ENCODE measurements at regions not wholly inside any gene's neighbourhood (a gene's known extent, or its start where the extent isn't known, plus 50 kb on each side); places are given as distances from the start of the nearest gene placed in this dataset.

DNA sequence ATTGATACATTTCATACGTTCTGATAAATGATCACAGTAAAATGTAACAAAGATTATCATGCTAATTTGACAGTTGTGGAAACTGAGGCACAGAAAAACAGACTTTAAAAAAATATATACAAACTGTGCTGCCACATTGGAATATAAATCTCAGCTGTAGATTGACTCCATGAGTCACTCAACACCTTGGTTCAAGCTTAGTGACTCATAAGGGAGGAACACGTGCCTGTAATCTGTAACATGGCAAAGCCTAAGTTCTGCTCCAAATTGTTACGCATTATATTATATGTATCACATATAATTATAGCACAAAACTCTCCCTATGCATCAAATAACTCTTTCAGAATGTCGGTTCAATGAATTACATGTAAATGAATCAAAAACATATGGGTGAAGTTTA is 1047.5 kb downstream of the GATA3 start:
- no peak for TF ChIP-seq ZNF274 (IDR thresholded peaks at IDR 0.05; ENCODE audit: low read depth, low read length)
- no peak for TF ChIP-seq YY1 (IDR thresholded peaks at IDR 0.05; ENCODE audit: insufficient read depth, insufficient read length)
- no peak for TF ChIP-seq SUZ12 (IDR thresholded peaks at IDR 0.05; ENCODE audit: extremely low read depth, insufficient read depth, insufficient read length)
